BLaER1 (cell line): ENCODE measurements at regions not wholly inside any gene's neighbourhood (a gene's known extent, or its start where the extent isn't known, plus 50 kb on each side); places are given as distances from the start of the nearest gene placed in this dataset.
"Not testable (repeated sequence)": the region's sequence is repeated elsewhere in the genome, so short reads cannot be mapped to it uniquely, and the experiment has no call there.

ENCODE experiments used
- H3K27ac ChIP-seq: shearing (Covaris generic); formaldehyde crosslinking; 2 replicates; pipeline ENCODE4 v1.8.1; 2022
- H3K27me3 ChIP-seq: shearing (Covaris generic); formaldehyde crosslinking; 2 replicates; pipeline ENCODE4 v1.8.1; 2022
- H3K36me3 ChIP-seq: shearing (Covaris generic); formaldehyde crosslinking; 2 replicates; pipeline ENCODE4 v1.8.1; 2022
- H3K4me1 ChIP-seq: shearing (Covaris generic); formaldehyde crosslinking; 2 replicates; pipeline ENCODE4 v1.8.1; 2022
- H3K4me2 ChIP-seq: shearing (Covaris generic); formaldehyde crosslinking; 2 replicates; pipeline ENCODE4 v1.8.1; 2022
- H3K4me3 ChIP-seq: shearing (Covaris generic); formaldehyde crosslinking; 2 replicates; pipeline ENCODE4 v1.8.1; 2022
- H3K9ac ChIP-seq: shearing (Covaris generic); formaldehyde crosslinking; 2 replicates; pipeline ENCODE4 v1.8.1; 2022
- H3K9me3 ChIP-seq: shearing (Covaris generic); formaldehyde crosslinking; 2 replicates; pipeline ENCODE4 v1.8.1; 2022
- H4K20me1 ChIP-seq: shearing (Covaris generic); formaldehyde crosslinking; 2 replicates; pipeline ENCODE4 v1.8.1; 2022
- Cebpa-rat ChIP-seq: shearing (Covaris generic); IDR thresholded peaks from 2 replicates; pipeline ENCODE4 v1.8.1; 2022

GRCh38 chr1:195663549-195664280, 944.5 kb downstream of the KCNT2 start:
- no peak overlapping the region for H3K4me2 ChIP-seq
- H3K9me3 ChIP-seq, result no peaks in the 10 kb centered on the region
- no peaks in the 10 kb centered on the region for H3K27me3 ChIP-seq
- no peak overlapping the region for H3K4me3 ChIP-seq
- no peaks in the 10 kb centered on the region for H4K20me1 ChIP-seq
- no peak overlapping the region for H3K27ac ChIP-seq
- H3K9ac ChIP-seq, result no peak overlapping the region
- no peaks in the 10 kb centered on the region for H3K4me1 ChIP-seq
- TF ChIP-seq Cebpa-rat, result no peak
- no peaks in the 10 kb centered on the region for H3K36me3 ChIP-seq

- H3K4me3 ChIP-seq, result no peak overlapping the region
- H3K4me1 ChIP-seq, result no peaks in the 10 kb centered on the region
- H4K20me1 ChIP-seq, result no peaks in the 10 kb centered on the region
- H3K4me2 ChIP-seq, result no peak overlapping the region
- no peaks in the 10 kb centered on the region for H3K36me3 ChIP-seq
- no peak for TF ChIP-seq Cebpa-rat
- no peaks in the 10 kb centered on the region for H3K27me3 ChIP-seq
- H3K27ac ChIP-seq, result no peak overlapping the region
- no peaks in the 10 kb centered on the region for H3K9me3 ChIP-seq
- no peak overlapping the region for H3K9ac ChIP-seq
Measured at GRCh38 chr1:195656780-195657179, 951.5 kb downstream of the KCNT2 start.

- not testable (repeated sequence) for H4K20me1 ChIP-seq, H3K9ac ChIP-seq, H3K27me3 ChIP-seq, H3K4me1 ChIP-seq, H3K4me2 ChIP-seq, H3K36me3 ChIP-seq, H3K27ac ChIP-seq, H3K9me3 ChIP-seq, H3K4me3 ChIP-seq
Measured at GRCh38 chr1:195648875-195649274, 959.4 kb downstream of the KCNT2 start.

- Histone ChIP-seq H3K27me3 (no peaks in the 10 kb centered on the region), H3K4me2 (no peak overlapping the region), H3K4me1 (no peaks in the 10 kb centered on the region), H3K36me3 (no peaks in the 10 kb centered on the region), H3K27ac (no peak overlapping the region), H3K4me3 (no peak overlapping the region), H3K9me3 (no peaks in the 10 kb centered on the region), H3K9ac (no peak overlapping the region), H4K20me1 (no peaks in the 10 kb centered on the region)
- no peak for TF ChIP-seq Cebpa-rat
Measured at GRCh38 chr1:195637539-195637938, 970.7 kb downstream of the KCNT2 start.

- TF ChIP-seq Cebpa-rat, result no peak
Measured at GRCh38 chr1:195618287-195618686, 990.0 kb downstream of the KCNT2 start.

GRCh38 chr1:195617106-195617505, 991.1 kb downstream of the KCNT2 start:
- Histone ChIP-seq H3K4me2 (no peak overlapping the region), H3K36me3 (no peaks in the 10 kb centered on the region), H3K4me3 (no peak overlapping the region), H3K27me3 (no peaks in the 10 kb centered on the region), H3K9ac (no peak overlapping the region), H3K27ac (no peak overlapping the region), H3K9me3 (no peaks in the 10 kb centered on the region), H4K20me1 (no peaks in the 10 kb centered on the region), H3K4me1 (no peaks in the 10 kb centered on the region)
- TF ChIP-seq Cebpa-rat, result no peak

More at GRCh38 chr1:195618287-195618686, 990.0 kb downstream of the KCNT2 start:
- Histone ChIP-seq H3K4me2 (no peak overlapping the region), H3K36me3 (no peaks in the 10 kb centered on the region), H3K27ac (no peak overlapping the region), H3K9me3 (no peaks in the 10 kb centered on the region), H3K4me3 (no peak overlapping the region), H4K20me1 (no peaks in the 10 kb centered on the region), H3K4me1 (no peaks in the 10 kb centered on the region), H3K9ac (no peak overlapping the region), H3K27me3 (no peaks in the 10 kb centered on the region)

- no peaks in the 10 kb centered on the region for H3K27me3 ChIP-seq
- no peak for TF ChIP-seq Cebpa-rat
- no peak overlapping the region for H3K9ac ChIP-seq
- no peak overlapping the region for H3K27ac ChIP-seq
- H4K20me1 ChIP-seq, result no peaks in the 10 kb centered on the region
- H3K4me3 ChIP-seq, result no peak overlapping the region
- no peaks in the 10 kb centered on the region for H3K4me1 ChIP-seq
- H3K36me3 ChIP-seq, result no peaks in the 10 kb centered on the region
- H3K4me2 ChIP-seq, result no peak overlapping the region
- no peaks in the 10 kb centered on the region for H3K9me3 ChIP-seq
Measured at GRCh38 chr1:195608883-195609282, 999.4 kb downstream of the KCNT2 start.

GRCh38 chr1:195606483-195606882, 1001.8 kb downstream of the KCNT2 start:
- Histone ChIP-seq H3K36me3 (no peaks in the 10 kb centered on the region), H3K4me3 (no peak overlapping the region), H3K9me3 (no peaks in the 10 kb centered on the region), H3K4me1 (no peaks in the 10 kb centered on the region), H3K27me3 (no peaks in the 10 kb centered on the region), H4K20me1 (no peaks in the 10 kb centered on the region), H3K27ac (no peak overlapping the region), H3K9ac (no peak overlapping the region), H3K4me2 (no peak overlapping the region)
- TF ChIP-seq Cebpa-rat, result no peak

GRCh38 chr1:195604287-195604686, 1004.0 kb downstream of the KCNT2 start:
- Histone ChIP-seq H3K4me3 (no peak overlapping the region), H3K9ac (no peak overlapping the region), H3K36me3 (no peaks in the 10 kb centered on the region), H3K4me2 (no peak overlapping the region), H4K20me1 (no peaks in the 10 kb centered on the region), H3K4me1 (no peaks in the 10 kb centered on the region), H3K9me3 (no peaks in the 10 kb centered on the region), H3K27me3 (no peaks in the 10 kb centered on the region), H3K27ac (no peak overlapping the region)
- TF ChIP-seq Cebpa-rat, result no peak

- Histone ChIP-seq H3K9me3 (no peaks in the 10 kb centered on the region), H4K20me1 (no peaks in the 10 kb centered on the region), H3K36me3 (no peaks in the 10 kb centered on the region), H3K4me1 (no peaks in the 10 kb centered on the region), H3K4me2 (no peak overlapping the region), H3K9ac (no peak overlapping the region), H3K27ac (no peak overlapping the region), H3K4me3 (no peak overlapping the region), H3K27me3 (no peaks in the 10 kb centered on the region)
- TF ChIP-seq Cebpa-rat, result no peak
Measured at GRCh38 chr1:195597891-195598290, 1010.3 kb downstream of the KCNT2 start.

GRCh38 chr1:195594773-195595172, 1013.5 kb downstream of the KCNT2 start:
- H3K4me2 ChIP-seq, result no peak overlapping the region
- TF ChIP-seq Cebpa-rat, result no peak

More at GRCh38 chr1:195594773-195595172, 1013.5 kb downstream of the KCNT2 start:
- no peak overlapping the region for H3K4me3 ChIP-seq
- H3K4me1 ChIP-seq, result no peaks in the 10 kb centered on the region
- H3K27ac ChIP-seq, result no peak overlapping the region
- H3K9me3 ChIP-seq, result no peaks in the 10 kb centered on the region
- no peaks in the 10 kb centered on the region for H3K36me3 ChIP-seq
- no peaks in the 10 kb centered on the region for H4K20me1 ChIP-seq
- no peak overlapping the region for H3K9ac ChIP-seq
- no peaks in the 10 kb centered on the region for H3K27me3 ChIP-seq
